GM12878 (cell line): ENCODE measurements at regions not wholly inside any gene's neighbourhood (a gene's known extent, or its start where the extent isn't known, plus 50 kb on each side); places are given as distances from the start of the nearest gene placed in this dataset.

Source experiments
- ATAC-seq: fragments of 200-7000 bp; cut with Tn5 transposase; 3 replicates; pipeline ENCODE4 v1.9.1; 2020; ENCODE audit warnings: mild to moderate bottlenecking, moderate library complexity
- BruUV-seq: library from RNA; stranded (reverse); fragments of 400-500 nt; replicated peaks from 2 replicates; lab custom pipeline; 2021; lab: Mats Ljungman, UMichigan
- CTCF ChIA-PET: fragments of 300-600 bp; sonication (Branson Sonifier 250); formaldehyde crosslinking; extraction: SDS; loops from one replicate; lab custom pipeline; 2021; ENCODE audit warnings: inconsistent platforms; lab: Yijun Ruan, JAX
- POLR2A ChIA-PET: fragments of 350-600 bp; formaldehyde crosslinking; extraction: SDS; loops from one replicate; lab custom pipeline; 2021; ENCODE audit warnings: inconsistent platforms; lab: Charles Lee
- RAD21 ChIA-PET: fragments of 300-600 bp; sonication (Branson Sonifier 250); formaldehyde crosslinking; loops from one replicate; lab custom pipeline; 2023; ENCODE audit warnings: antibody characterized with exemption; ENCODE audit not compliant: unreplicated experiment; lab: Charles Lee
- SMC1A ChIA-PET: fragments of 300-600 bp; sonication (Branson Sonifier 250); formaldehyde crosslinking; loops from one replicate; lab custom pipeline; 2023; ENCODE audit not compliant: unreplicated experiment, uncharacterized antibody; lab: Charles Lee
- DNase-seq: peaks from one replicate; pipeline ENCODE4 v3.0.0-alpha.2; 2011; ENCODE audit warnings: low read depth, low spot score
- FAIRE-seq: peaks from 3 replicates; lab custom pipeline; 2011; peaks lifted over from hg19 to GRCh38; lab: Jason Lieb, UNC
- H2AFZ ChIP-seq: 2 replicates; pipeline ENCODE4 v1.6.0; 2011; ENCODE audit warnings: low read depth, low read length, control low read depth; ENCODE audit not compliant: control insufficient read depth
- H3K27ac ChIP-seq: 2 replicates; pipeline ENCODE4 v1.5.1; 2011; ENCODE audit warnings: control low read depth; ENCODE audit not compliant: control insufficient read depth, insufficient read depth
- H3K27me3 ChIP-seq, 2 experiments: replicated peaks in 1 of 2; 2 replicates each; pipeline versions ENCODE4 v1.6.0 to v1.6.1; 2011; ENCODE audit warnings: low read length in 1 of 2; ENCODE audit not compliant: control insufficient read depth in 2 of 2, insufficient read depth in 2 of 2
- H3K36me3 ChIP-seq, 2 experiments: 2 replicates each; pipeline ENCODE4 v1.5.1; 2011; ENCODE audit warnings: low read length in 1 of 2; ENCODE audit not compliant: control insufficient read depth in 2 of 2, insufficient read depth in 2 of 2
- H3K4me1 ChIP-seq: 2 replicates; pipeline ENCODE4 v1.6.1; 2011; ENCODE audit warnings: mild to moderate bottlenecking, low read length, moderate library complexity, mixed read lengths; ENCODE audit not compliant: control insufficient read depth, insufficient read depth
- H3K4me2 ChIP-seq: 2 replicates; pipeline ENCODE4 v1.6.0; 2011; ENCODE audit warnings: control low read depth; ENCODE audit not compliant: control insufficient read depth, insufficient read depth
- H3K4me3 ChIP-seq: fragments of 200-600 bp; sonication (generic); 2 replicates; pipeline ENCODE4 v1.5.1; 2016
- H3K79me2 ChIP-seq: 2 replicates; pipeline ENCODE4 v1.6.0; 2011; ENCODE audit warnings: low read length; ENCODE audit not compliant: control insufficient read depth, insufficient read depth
- H3K9ac ChIP-seq: 2 replicates; pipeline ENCODE4 v1.8.0; 2011; ENCODE audit warnings: low read length, control low read depth, mixed read lengths; ENCODE audit not compliant: control insufficient read depth, insufficient read depth
- H3K9me3 ChIP-seq: replicated peaks from 3 replicates; pipeline ENCODE4 v1.5.1; 2011; ENCODE audit warnings: mild to moderate bottlenecking, low read length; ENCODE audit not compliant: control insufficient read depth, insufficient read depth
- H4K20me1 ChIP-seq: 2 replicates; pipeline ENCODE4 v1.6.0; 2011; ENCODE audit not compliant: control insufficient read depth, insufficient read depth
- BHLHE40 ChIP-seq, 2 experiments: fragments of 450-650 bp in 1 of 2; IDR thresholded peaks; 2 replicates each; pipeline ENCODE4 v1.6.1; 2011 to 2017; ENCODE audit warnings: low read depth in 2 of 2, borderline replicate concordance in 1 of 2, improper control_type of control experiment in 1 of 2, low read length in 1 of 2, mild to moderate bottlenecking in 1 of 2
- DPF2 ChIP-seq: fragments of 450-650 bp; IDR thresholded peaks from 2 replicates; pipeline ENCODE4 v1.6.1; 2017; ENCODE audit warnings: mild to moderate bottlenecking
- HCFC1 ChIP-seq: fragments of 150-350 bp; IDR thresholded peaks from 2 replicates; pipeline ENCODE4 v1.6.1; 2014; ENCODE audit warnings: low read length
- HDAC2 ChIP-seq: fragments of 200-600 bp; sonication (generic); IDR thresholded peaks from 2 replicates; pipeline ENCODE4 v1.6.1; 2017
- JUND ChIP-seq: IDR thresholded peaks from 2 replicates; pipeline ENCODE4 v1.6.1; 2012; ENCODE audit warnings: low read depth, mild to moderate bottlenecking, low read length, improper control_type of control experiment, moderate library complexity
- LARP7 ChIP-seq: fragments of 450-650 bp; IDR thresholded peaks from 2 replicates; pipeline ENCODE4 v1.6.1; 2017; ENCODE audit warnings: mild to moderate bottlenecking
- MTA2 ChIP-seq: fragments of 450-650 bp; IDR thresholded peaks from 2 replicates; pipeline ENCODE4 v1.6.1; 2016; ENCODE audit warnings: low read depth, mild to moderate bottlenecking, moderate library complexity
- RELA ChIP-seq: fragments of 450-650 bp; IDR thresholded peaks from 2 replicates; pipeline ENCODE4 v1.8.0; 2014; ENCODE audit warnings: borderline replicate concordance; ENCODE audit not compliant: partially characterized antibody
- RELB ChIP-seq: fragments of 450-650 bp; IDR thresholded peaks from 2 replicates; pipeline ENCODE4 v1.6.1; 2017; ENCODE audit warnings: low read depth, mild to moderate bottlenecking, moderate library complexity
- SMAD5 ChIP-seq: IDR thresholded peaks from 2 replicates; pipeline ENCODE4 v1.6.1; 2016; ENCODE audit warnings: antibody characterized with exemption, low read depth
- SP1 ChIP-seq: IDR thresholded peaks from one replicate; pipeline ENCODE4 v1.6.1; 2011; ENCODE audit warnings: low read depth, low read length
- ZNF384 ChIP-seq: IDR thresholded peaks from 2 replicates; pipeline ENCODE4 v1.6.1; 2012; ENCODE audit warnings: low read depth, mild to moderate bottlenecking, low read length, improper control_type of control experiment, borderline replicate concordance
- WGBS: methylation state at CpG from one replicate; pipeline ENCODE4 v1.1.6; 2016; ENCODE audit warnings: low lambda C conversion rate; ENCODE audit not compliant: insufficient replicate concordance, insufficient coverage; ENCODE audit errors: missing lambda C conversion rate; 5-methylcytosine and 5-hydroxymethylcytosine counted together
- in situ Hi-C: fragments of 300-500 bp; cut with MboI; formaldehyde crosslinking; loops from 9 replicates; pipeline ENCODE4 v1.14.3; 2018; ENCODE audit warnings: mixed read lengths
- intact Hi-C: fragments of 100-400 bp; cut with micrococcal nuclease; formaldehyde crosslinking; loops from one replicate; pipeline ENCODE4 v1.14.2; 2022; ENCODE audit not compliant: unreplicated experiment
- TF ChIP-seq, protein P1 (sequence below): IDR thresholded peaks from 2 replicates; pipeline ENCODE4 v1.6.1; 2012; ENCODE audit warnings: mild to moderate bottlenecking, low read depth, low read length
- TF ChIP-seq, protein P2 (sequence below): fragments of 450-650 bp; formaldehyde crosslinking; IDR thresholded peaks from 2 replicates; pipeline ENCODE4 v1.4.0; 2020; ENCODE audit warnings: mild to moderate bottlenecking, moderate library complexity

DNA sequence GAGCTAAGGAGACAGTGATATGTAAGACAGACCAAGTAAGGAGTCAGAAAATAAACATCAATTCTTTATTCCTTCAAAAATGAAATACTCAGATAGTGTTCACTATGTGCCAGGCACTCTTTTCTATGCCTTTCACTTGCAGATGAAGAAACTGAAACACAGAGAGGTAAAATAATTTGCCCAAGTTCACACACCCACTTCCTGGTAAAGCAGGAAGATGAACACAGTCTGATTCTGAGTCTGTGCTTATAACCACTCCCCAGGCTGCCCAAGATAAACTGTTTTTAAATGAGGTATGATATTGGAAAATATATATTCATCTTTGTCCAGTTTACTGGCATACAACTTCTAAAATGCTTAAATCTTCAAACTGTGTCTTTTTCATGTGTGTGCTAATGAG is 294.4 kb upstream of the NPVF start (continued):
- TF ChIP-seq BHLHE40 (IDR thresholded peaks at IDR 0.05; ENCODE audit: borderline replicate concordance in 1 of 2, low read depth in 2 of 2, low read length in 1 of 2): no peak
- TF ChIP-seq, all 136 proteins: peak for 0

DNA sequence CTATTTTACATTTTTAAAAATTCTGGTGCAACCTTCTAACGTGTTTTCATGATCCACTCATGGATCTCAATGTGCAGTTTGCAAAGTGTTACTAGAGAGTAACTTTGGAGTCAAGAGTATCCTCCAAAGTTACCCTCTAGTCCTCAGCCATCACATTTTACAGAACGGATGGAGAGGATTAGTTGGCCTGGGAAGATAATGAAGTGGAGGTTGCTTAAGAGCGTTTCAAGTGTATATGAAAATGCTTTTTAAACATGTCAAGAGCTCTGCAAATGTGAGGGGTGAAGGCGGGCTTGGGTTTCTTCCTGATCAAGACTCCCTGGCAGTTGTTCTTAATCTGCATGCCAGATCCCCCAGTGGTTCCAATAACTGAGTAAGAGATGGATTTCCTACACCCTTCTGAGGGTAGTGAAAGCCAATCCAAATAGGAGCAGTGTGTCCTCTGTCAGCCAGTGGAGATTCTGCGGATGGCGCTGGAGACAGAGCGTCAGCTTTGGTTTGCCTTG is 299.4 kb upstream of the NPVF start:
- DNase-seq: no peak
- H3K9ac ChIP-seq: no peak overlapping the region
- H4K20me1 ChIP-seq: no peaks in the 10 kb centered on the region
- ChIA-PET POLR2A (no interaction called here), SMC1A (interaction anchor here (1.8 kb wide), 1 partner anchor 13 kb away, joined by 4 read pairs; no protein-coding TSS in a partner anchor), CTCF (interaction anchor here (1.5 kb wide), 1 partner anchor 37 kb away, joined by 5 read pairs; no protein-coding TSS in a partner anchor), RAD21 (no interaction called here)
- no peak overlapping the region for H2AFZ ChIP-seq
- H3K27ac ChIP-seq: no peak overlapping the region
- H3K79me2 ChIP-seq: no peaks in the 10 kb centered on the region
- no peaks in the 10 kb centered on the region for H3K9me3 ChIP-seq
- H3K36me3 ChIP-seq: no peaks in the 10 kb centered on the region
- no peaks in the 10 kb centered on the region for H3K4me1 ChIP-seq
- ATAC-seq: no peak
- intact Hi-C loops (no loop called here), in situ Hi-C loops (no loop called here)
- no peak overlapping the region for H3K4me3 ChIP-seq
- no peak for FAIRE-seq
- no peak overlapping the region for H3K4me2 ChIP-seq
- BruUV-seq: no TSS peak
- peaks cover 0 to 3% of the 10 kb centered on the region in 2 experiments; a peak in 2 of 4 replicates for H3K27me3 ChIP-seq
- WGBS: 48% methylated on average over 7 of the region's 7 CpGs
- no peak for TF ChIP-seq ZNF384
- no peak for TF ChIP-seq SMAD5
- no peak for TF ChIP-seq HDAC2
- TF ChIP-seq MTA2: no peak
- TF ChIP-seq, protein P1, sequence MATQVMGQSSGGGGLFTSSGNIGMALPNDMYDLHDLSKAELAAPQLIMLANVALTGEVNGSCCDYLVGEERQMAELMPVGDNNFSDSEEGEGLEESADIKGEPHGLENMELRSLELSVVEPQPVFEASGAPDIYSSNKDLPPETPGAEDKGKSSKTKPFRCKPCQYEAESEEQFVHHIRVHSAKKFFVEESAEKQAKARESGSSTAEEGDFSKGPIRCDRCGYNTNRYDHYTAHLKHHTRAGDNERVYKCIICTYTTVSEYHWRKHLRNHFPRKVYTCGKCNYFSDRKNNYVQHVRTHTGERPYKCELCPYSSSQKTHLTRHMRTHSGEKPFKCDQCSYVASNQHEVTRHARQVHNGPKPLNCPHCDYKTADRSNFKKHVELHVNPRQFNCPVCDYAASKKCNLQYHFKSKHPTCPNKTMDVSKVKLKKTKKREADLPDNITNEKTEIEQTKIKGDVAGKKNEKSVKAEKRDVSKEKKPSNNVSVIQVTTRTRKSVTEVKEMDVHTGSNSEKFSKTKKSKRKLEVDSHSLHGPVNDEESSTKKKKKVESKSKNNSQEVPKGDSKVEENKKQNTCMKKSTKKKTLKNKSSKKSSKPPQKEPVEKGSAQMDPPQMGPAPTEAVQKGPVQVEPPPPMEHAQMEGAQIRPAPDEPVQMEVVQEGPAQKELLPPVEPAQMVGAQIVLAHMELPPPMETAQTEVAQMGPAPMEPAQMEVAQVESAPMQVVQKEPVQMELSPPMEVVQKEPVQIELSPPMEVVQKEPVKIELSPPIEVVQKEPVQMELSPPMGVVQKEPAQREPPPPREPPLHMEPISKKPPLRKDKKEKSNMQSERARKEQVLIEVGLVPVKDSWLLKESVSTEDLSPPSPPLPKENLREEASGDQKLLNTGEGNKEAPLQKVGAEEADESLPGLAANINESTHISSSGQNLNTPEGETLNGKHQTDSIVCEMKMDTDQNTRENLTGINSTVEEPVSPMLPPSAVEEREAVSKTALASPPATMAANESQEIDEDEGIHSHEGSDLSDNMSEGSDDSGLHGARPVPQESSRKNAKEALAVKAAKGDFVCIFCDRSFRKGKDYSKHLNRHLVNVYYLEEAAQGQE: no peak
- no peak for TF ChIP-seq RELA
- no peak for TF ChIP-seq LARP7
- no peak for TF ChIP-seq RELB
- no peak for TF ChIP-seq SP1
- no peak for TF ChIP-seq DPF2
- TF ChIP-seq, protein P2, sequence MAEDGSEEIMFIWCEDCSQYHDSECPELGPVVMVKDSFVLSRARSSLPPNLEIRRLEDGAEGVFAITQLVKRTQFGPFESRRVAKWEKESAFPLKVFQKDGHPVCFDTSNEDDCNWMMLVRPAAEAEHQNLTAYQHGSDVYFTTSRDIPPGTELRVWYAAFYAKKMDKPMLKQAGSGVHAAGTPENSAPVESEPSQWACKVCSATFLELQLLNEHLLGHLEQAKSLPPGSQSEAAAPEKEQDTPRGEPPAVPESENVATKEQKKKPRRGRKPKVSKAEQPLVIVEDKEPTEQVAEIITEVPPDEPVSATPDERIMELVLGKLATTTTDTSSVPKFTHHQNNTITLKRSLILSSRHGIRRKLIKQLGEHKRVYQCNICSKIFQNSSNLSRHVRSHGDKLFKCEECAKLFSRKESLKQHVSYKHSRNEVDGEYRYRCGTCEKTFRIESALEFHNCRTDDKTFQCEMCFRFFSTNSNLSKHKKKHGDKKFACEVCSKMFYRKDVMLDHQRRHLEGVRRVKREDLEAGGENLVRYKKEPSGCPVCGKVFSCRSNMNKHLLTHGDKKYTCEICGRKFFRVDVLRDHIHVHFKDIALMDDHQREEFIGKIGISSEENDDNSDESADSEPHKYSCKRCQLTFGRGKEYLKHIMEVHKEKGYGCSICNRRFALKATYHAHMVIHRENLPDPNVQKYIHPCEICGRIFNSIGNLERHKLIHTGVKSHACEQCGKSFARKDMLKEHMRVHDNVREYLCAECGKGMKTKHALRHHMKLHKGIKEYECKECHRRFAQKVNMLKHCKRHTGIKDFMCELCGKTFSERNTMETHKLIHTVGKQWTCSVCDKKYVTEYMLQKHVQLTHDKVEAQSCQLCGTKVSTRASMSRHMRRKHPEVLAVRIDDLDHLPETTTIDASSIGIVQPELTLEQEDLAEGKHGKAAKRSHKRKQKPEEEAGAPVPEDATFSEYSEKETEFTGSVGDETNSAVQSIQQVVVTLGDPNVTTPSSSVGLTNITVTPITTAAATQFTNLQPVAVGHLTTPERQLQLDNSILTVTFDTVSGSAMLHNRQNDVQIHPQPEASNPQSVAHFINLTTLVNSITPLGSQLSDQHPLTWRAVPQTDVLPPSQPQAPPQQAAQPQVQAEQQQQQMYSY: no peak
- TF ChIP-seq JUND: no peak
- TF ChIP-seq HCFC1: no peak
